Natural killer cell (primary cell): ENCODE measurements at regions not wholly inside any gene's neighbourhood (a gene's known extent, or its start where the extent isn't known, plus 50 kb on each side); places are given as distances from the start of the nearest gene placed in this dataset.

Source experiments
- ATAC-seq, 3 donors: fragments of 150-1000 bp in 2 of 3; fragments of 200-7000 bp in 1 of 3; cut with Tn5 transposase; 1 replicate in 1 of 3; 2 replicates in 2 of 3; pipeline ENCODE4 v1.10.0; 2021; ENCODE audit warnings: mild to moderate bottlenecking in 2 of 3, moderate library complexity in 2 of 3
- DNase-seq, 2 donors: peaks; one replicate each; pipeline versions ENCODE4 v3.0.0 to v3.0.0-alpha.2; 2013 to 2021; ENCODE audit warnings: mixed read lengths in 1 of 2
- H3K27ac ChIP-seq: one replicate; pipeline ENCODE4 v1.5.1; 2013; ENCODE audit warnings: mild to moderate bottlenecking, low read length
- H3K27me3 ChIP-seq: one replicate; pipeline ENCODE4 v1.6.1; 2013; ENCODE audit warnings: low read length; ENCODE audit not compliant: control insufficient read depth, insufficient read depth
- H3K36me3 ChIP-seq: one replicate; pipeline ENCODE4 v1.6.1; 2013; ENCODE audit warnings: low read length; ENCODE audit not compliant: control insufficient read depth, insufficient read depth
- H3K4me1 ChIP-seq: one replicate; pipeline ENCODE4 v1.6.1; 2013; ENCODE audit warnings: low read length; ENCODE audit not compliant: control insufficient read depth, insufficient read depth
- H3K4me3 ChIP-seq: one replicate; pipeline ENCODE4 v1.5.1; 2013; ENCODE audit warnings: low read length
- H3K9me3 ChIP-seq: one replicate; pipeline ENCODE4 v1.6.1; 2013; ENCODE audit warnings: low read length; ENCODE audit not compliant: control insufficient read depth, insufficient read depth
- H3K27ac Mint-ChIP-seq, 2 donors: one replicate each; pipeline ENCODE4 v1.8.0; 2022; ENCODE audit warnings: mild to moderate bottlenecking in 2 of 2, mixed read lengths in 2 of 2, moderate library complexity in 1 of 2
- H3K27me3 Mint-ChIP-seq, 2 donors: one replicate each; pipeline ENCODE4 v1.8.0; 2022; ENCODE audit warnings: low read depth in 2 of 2, mixed read lengths in 2 of 2
- H3K36me3 Mint-ChIP-seq: one replicate; pipeline ENCODE4 v1.8.0; 2022; ENCODE audit warnings: mixed read lengths
- H3K4me1 Mint-ChIP-seq, 2 donors: one replicate each; pipeline ENCODE4 v1.8.0; 2022; ENCODE audit warnings: mixed read lengths in 2 of 2
- H3K4me3 Mint-ChIP-seq: one replicate; pipeline ENCODE4 v1.8.0; 2022; ENCODE audit warnings: mild to moderate bottlenecking, moderate library complexity, mixed read lengths
- H3K9me3 Mint-ChIP-seq, 2 donors: one replicate each; pipeline ENCODE4 v1.8.0; 2022; ENCODE audit warnings: mixed read lengths in 2 of 2
- CTCF ChIP-seq: fragments of 200-600 bp; IDR thresholded peaks from one replicate; pipeline ENCODE4 v1.8.0; 2022; ENCODE audit warnings: antibody characterized with exemption
- WGBS: methylation state at CpG from one replicate; pipeline ENCODE4 v1.1.7; 2013; ENCODE audit warnings: missing lambda C conversion rate; ENCODE audit not compliant: insufficient coverage; 5-methylcytosine and 5-hydroxymethylcytosine counted together
- intact Hi-C: fragments of 100-400 bp; cut with micrococcal nuclease; formaldehyde crosslinking; loops from one replicate; pipeline ENCODE4 v1.14.2; 2022

DNA sequence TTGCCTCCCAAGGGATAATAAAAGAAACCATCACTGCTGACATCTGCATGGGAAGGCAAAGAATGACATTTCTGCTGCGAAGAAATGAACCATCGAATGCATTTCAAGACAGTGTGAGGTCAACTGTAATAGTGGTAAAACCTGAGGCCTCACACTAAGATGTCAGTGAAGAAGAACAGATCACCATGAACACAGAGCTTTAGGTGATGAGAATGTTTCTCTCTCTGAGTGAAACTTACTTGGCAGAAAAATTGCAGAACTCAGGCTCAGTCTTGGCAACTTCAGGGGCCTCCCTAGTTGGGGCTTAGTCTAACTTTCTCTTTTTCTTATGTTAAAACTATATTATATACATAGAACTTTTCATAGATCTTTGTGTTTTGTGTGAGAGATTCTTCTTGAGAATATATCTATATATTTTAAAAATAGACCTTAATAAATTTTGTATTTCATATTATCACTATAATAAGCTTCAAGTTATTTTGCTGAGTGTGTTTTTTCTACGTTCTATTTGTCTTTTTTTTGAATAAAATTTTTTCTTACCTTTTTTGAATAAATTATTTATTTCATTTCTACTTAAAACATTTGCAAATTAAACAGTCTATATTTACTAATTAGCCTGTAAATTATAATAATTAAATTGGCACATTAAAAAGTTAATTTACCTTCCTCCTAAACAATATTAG, 427.5 kb upstream of the TRIB2 start:
- no peaks in the 10 kb centered on the region for H3K36me3 ChIP-seq
- peaks cover 3 to 31% of the 10 kb centered on the region in 2 donors for H3K27me3 Mint-ChIP-seq
- no peak overlapping the region for H3K27ac Mint-ChIP-seq
- no peaks in the 10 kb centered on the region for H3K9me3 ChIP-seq
- no peaks in the 10 kb centered on the region for H3K9me3 Mint-ChIP-seq
- no peaks in the 10 kb centered on the region for H3K27me3 ChIP-seq
- WGBS: 80% methylated on average over 2 of the region's 3 CpGs
- intact Hi-C loops: no loop called here
- TF ChIP-seq CTCF: no peak
- ATAC-seq (no peak), DNase-seq (no peak)
- no peak overlapping the region for H3K4me3 ChIP-seq
- H3K4me1 ChIP-seq: no peaks in the 10 kb centered on the region
- H3K27ac ChIP-seq: no peak overlapping the region
- H3K36me3 Mint-ChIP-seq: peaks cover 13% of the 10 kb centered on the region
- H3K4me3 Mint-ChIP-seq: no peak overlapping the region
- H3K4me1 Mint-ChIP-seq: peaks cover 25 to 29% of the 10 kb centered on the region in 2 donors

DNA sequence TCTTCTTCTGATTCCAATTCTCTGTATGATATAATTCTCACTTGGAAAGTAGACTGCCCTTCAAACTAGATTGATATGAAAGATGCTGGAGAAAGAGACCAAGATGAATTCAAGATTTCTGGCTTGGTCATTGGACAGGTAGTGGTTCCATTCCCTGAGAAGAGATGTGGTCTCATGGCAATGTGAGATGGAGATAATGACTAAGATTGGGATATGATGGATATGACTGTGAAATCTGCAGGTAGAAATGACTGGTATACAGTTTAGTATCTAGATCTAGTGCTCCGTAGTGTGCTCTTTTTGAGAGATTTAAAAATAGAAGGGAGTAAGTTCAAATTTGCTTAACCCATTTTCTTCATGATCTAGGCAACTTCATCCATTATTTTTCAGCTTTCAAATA, 425.4 kb upstream of the TRIB2 start:
- no peak overlapping the region for H3K4me3 ChIP-seq
- ATAC-seq (no peak), DNase-seq (no peak)
- Mint-ChIP-seq H3K4me3 (no peak overlapping the region), H3K27me3 (peaks cover 3 to 29% of the 10 kb centered on the region in 2 donors), H3K9me3 (no peaks in the 10 kb centered on the region), H3K27ac (no peak overlapping the region), H3K36me3 (peaks cover 13% of the 10 kb centered on the region), H3K4me1 (peaks cover 29 to 41% of the 10 kb centered on the region in 2 donors)
- intact Hi-C loops: loop anchor here (10.0 kb wide), 2 partner anchors 237 to 423 kb away; partner anchors contain the start of gene TRIB2
- H3K4me1 ChIP-seq: peaks cover 2% of the 10 kb centered on the region
- no CpG with 5 or more reads among the region's 1 CpG for WGBS
- no peaks in the 10 kb centered on the region for H3K9me3 ChIP-seq
- H3K27me3 ChIP-seq: no peaks in the 10 kb centered on the region
- H3K27ac ChIP-seq: no peak overlapping the region
- no peak for TF ChIP-seq CTCF
- H3K36me3 ChIP-seq: no peaks in the 10 kb centered on the region

DNA sequence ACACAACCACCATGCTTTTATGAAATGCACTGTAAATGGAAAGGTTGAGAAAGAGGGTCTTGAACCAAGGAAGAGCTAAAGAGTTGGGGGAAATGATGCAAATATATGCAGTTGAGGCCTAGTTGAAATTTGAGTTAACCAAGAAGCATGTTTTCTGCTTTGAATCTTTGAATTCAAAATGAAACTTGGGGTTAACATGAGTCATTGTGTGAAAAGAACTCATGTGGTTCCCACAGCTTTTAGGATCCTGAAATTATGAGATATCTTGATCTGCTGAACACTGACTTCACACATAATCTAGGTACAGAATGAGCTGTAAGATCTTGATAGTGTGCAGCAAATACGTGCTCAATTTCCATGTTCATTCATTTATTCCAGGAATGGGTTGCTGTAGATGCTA, 422.9 kb upstream of the TRIB2 start:
- no peaks in the 10 kb centered on the region for H3K9me3 ChIP-seq
- intact Hi-C loops: loop anchor here (10.0 kb wide), 2 partner anchors 239 to 421 kb away; partner anchors contain the start of gene TRIB2
- H3K4me3 ChIP-seq: no peak overlapping the region
- H3K9me3 Mint-ChIP-seq: peaks cover 0 to 3% of the 10 kb centered on the region in 2 donors
- no peaks in the 10 kb centered on the region for H3K36me3 ChIP-seq
- TF ChIP-seq CTCF: no peak
- peak overlapping the region in 1 of 2 donors; percentile 14 for H3K27ac Mint-ChIP-seq
- peak overlapping the region; percentile 26 for H3K4me3 Mint-ChIP-seq
- H3K4me1 Mint-ChIP-seq: peaks cover 22 to 27% of the 10 kb centered on the region in 2 donors
- H3K27me3 ChIP-seq: peaks cover 3% of the 10 kb centered on the region
- peak; percentile 73 to 81 (median 75) for ATAC-seq
- WGBS: 15% methylated on average over 1 of the region's 1 CpG
- H3K36me3 Mint-ChIP-seq: peaks cover 13% of the 10 kb centered on the region
- H3K4me1 ChIP-seq: peaks cover 2% of the 10 kb centered on the region
- H3K27ac ChIP-seq: no peak overlapping the region
- DNase-seq: no peak
- H3K27me3 Mint-ChIP-seq: peaks cover 7 to 30% of the 10 kb centered on the region in 2 donors
